Neural crest cell (in vitro differentiated cells): ENCODE measurements at regions not wholly inside any gene's neighbourhood (a gene's known extent, or its start where the extent isn't known, plus 50 kb on each side); places are given as distances from the start of the nearest gene placed in this dataset.

Experiments used
- DNase-seq: peaks from one replicate; pipeline ENCODE4 v3.0.0; 2021; ENCODE audit warnings: low read depth, mixed read lengths, low spot score
- H3K27ac Mint-ChIP-seq: one replicate; pipeline ENCODE4 v1.8.0; 2021; ENCODE audit warnings: mild to moderate bottlenecking, mixed read lengths; ENCODE audit not compliant: unreplicated experiment
- H3K27me3 Mint-ChIP-seq: 2 replicates; pipeline ENCODE4 v1.8.0; 2021; ENCODE audit warnings: low read depth, mild to moderate bottlenecking, mixed read lengths
- H3K36me3 Mint-ChIP-seq: 2 replicates; pipeline ENCODE4 v1.8.0; 2021; ENCODE audit warnings: low read depth, mild to moderate bottlenecking, mixed read lengths
- H3K4me1 Mint-ChIP-seq: 2 replicates; pipeline ENCODE4 v1.8.0; 2021; ENCODE audit warnings: mixed read lengths
- H3K4me3 Mint-ChIP-seq: one replicate; pipeline ENCODE4 v1.8.0; 2021; ENCODE audit warnings: mild to moderate bottlenecking, mixed read lengths
- H3K9me3 Mint-ChIP-seq: 2 replicates; pipeline ENCODE4 v1.8.0; 2021; ENCODE audit warnings: mixed read lengths
- CTCF ChIP-seq: fragments of 200-600 bp; sonication (generic); conservative IDR thresholded peaks from 2 replicates; pipeline ENCODE4 v1.5.0; 2021; ENCODE audit warnings: antibody characterized with exemption, mild to moderate bottlenecking

DNA sequence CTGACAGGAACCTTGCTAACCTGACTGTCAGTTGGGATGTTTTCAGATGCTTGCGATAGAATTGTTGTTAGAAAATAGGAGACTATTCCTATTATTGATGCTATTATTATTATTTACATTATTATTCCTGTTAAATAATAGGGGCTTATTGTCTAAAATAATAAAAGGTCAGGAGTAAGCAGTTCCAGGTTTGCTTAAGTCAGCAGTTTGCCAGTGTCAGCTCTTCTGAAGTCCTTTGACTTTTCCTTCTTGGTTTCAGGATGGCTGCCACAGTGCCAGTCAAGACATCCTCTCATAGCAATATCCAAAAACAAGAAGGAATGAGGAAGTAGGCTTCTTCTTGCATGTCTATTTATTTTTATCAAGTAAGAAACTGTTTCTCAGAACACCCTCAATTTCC lies 141.7 kb upstream of the MARCHF11 start:
- DNase-seq = no peak
- Mint-ChIP-seq H3K9me3 (peaks cover 3% of the 10 kb centered on the region), H3K36me3 (no peaks in the 10 kb centered on the region), H3K4me1 (peaks cover 3% of the 10 kb centered on the region), H3K27me3 (peaks cover 5% of the 10 kb centered on the region), H3K4me3 (no peak overlapping the region), H3K27ac (no peak overlapping the region)
- no peak for TF ChIP-seq CTCF

GRCh38 chr5:16315501-16315900 lies 135.9 kb upstream of the MARCHF11 start:
- Mint-ChIP-seq H3K27me3 (peaks cover 4% of the 10 kb centered on the region), H3K4me3 (no peak overlapping the region), H3K4me1 (no peaks in the 10 kb centered on the region), H3K9me3 (peaks cover 3% of the 10 kb centered on the region), H3K27ac (no peak overlapping the region), H3K36me3 (no peaks in the 10 kb centered on the region)
- no peak for DNase-seq
- TF ChIP-seq CTCF = no peak

- Mint-ChIP-seq H3K4me1 (no peaks in the 10 kb centered on the region), H3K36me3 (no peaks in the 10 kb centered on the region), H3K4me3 (no peak overlapping the region), H3K27me3 (peaks cover 5% of the 10 kb centered on the region), H3K27ac (no peak overlapping the region), H3K9me3 (no peaks in the 10 kb centered on the region)
- DNase-seq = no peak
- no peak for TF ChIP-seq CTCF
These were observed 134.2 kb upstream of the MARCHF11 start for GRCh38 chr5:16313761-16314160.

- TF ChIP-seq CTCF = no peak
- DNase-seq = no peak
- Mint-ChIP-seq H3K9me3 (no peaks in the 10 kb centered on the region), H3K27ac (no peak overlapping the region), H3K4me1 (no peaks in the 10 kb centered on the region), H3K36me3 (no peaks in the 10 kb centered on the region), H3K4me3 (no peak overlapping the region), H3K27me3 (peaks cover 5% of the 10 kb centered on the region)
These were observed 133.2 kb upstream of the MARCHF11 start for GRCh38 chr5:16312785-16313184.

DNA sequence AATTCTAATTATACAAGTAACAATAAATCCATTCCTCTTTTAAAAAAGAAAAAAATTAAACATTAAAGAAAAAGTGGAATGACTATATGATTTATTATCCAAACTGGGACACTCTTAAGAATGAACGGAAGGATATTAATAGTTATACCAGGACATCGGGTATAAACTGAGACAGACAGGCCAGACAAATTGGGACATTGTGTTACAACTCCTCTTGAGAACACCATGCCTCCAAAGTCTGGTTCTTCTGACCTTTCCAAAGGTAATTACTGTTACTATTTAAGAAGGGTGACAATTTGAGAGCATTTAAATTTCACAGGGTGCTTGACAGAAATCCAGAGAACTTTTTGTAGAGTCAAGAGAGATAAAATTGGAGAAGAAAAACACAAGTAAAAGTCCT lies 132.1 kb upstream of the MARCHF11 start:
- Mint-ChIP-seq H3K9me3 (no peaks in the 10 kb centered on the region), H3K27me3 (peaks cover 2% of the 10 kb centered on the region)
- no peak for DNase-seq

More for the DNA sequence above, 132.1 kb upstream of the MARCHF11 start:
- no peak overlapping the region for H3K4me3 Mint-ChIP-seq
- no peak overlapping the region for H3K27ac Mint-ChIP-seq
- no peaks in the 10 kb centered on the region for H3K4me1 Mint-ChIP-seq
- TF ChIP-seq CTCF = no peak
- H3K36me3 Mint-ChIP-seq = no peaks in the 10 kb centered on the region
